ENCODE measurements at regions not wholly inside any gene's neighbourhood (a gene's known extent, or its start where the extent isn't known, plus 50 kb on each side); places are given as distances from the start of the nearest gene placed in this dataset.

DNA sequence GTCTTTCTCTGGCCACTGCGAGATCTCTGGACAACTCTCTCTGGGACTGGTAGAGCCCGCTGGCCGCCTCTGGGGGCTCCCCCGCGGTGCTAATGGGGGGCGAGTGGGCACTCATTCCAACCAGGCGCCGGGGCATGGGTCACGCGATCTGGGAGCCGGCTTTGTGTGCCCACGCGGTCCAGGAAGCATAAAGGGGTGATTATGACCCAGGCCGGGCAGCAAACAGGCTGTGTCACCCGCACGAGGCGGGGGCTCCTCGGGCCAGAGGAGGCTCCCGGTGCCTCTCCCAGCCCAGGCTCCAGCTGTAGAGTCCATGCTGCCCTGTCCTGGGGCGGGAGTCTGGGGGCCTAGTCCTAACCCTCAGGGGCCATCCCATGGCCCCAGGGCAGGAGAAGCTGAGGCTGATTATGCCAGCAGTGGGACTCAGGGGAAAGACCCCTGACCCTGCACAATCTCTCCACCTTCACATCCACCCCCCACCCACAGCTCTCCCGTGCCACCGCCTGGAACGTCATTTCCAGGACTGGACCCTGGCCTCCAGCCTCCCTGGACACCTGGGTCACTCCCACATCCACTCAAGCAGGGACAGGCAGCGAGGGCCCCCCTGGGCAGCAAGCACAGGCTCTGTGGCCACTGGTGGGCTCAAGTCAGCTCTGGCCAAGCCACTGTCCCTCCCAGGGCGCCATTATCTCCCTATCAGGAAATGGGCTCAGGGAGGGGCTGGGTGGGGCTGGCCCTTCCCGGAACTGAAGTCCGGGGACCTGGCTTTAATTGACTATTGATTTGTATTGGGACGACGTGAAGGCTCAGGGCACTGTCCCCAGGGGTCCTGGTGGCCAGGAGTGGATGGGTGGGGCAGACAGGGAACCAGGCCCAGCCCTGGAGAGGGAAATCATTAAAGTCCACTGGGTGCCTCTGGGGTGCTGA, 50.0 kb downstream of the PTPRS start:
- no peak overlapping the region for H3K27ac ChIP-seq
- TF ChIP-seq, protein P1, sequence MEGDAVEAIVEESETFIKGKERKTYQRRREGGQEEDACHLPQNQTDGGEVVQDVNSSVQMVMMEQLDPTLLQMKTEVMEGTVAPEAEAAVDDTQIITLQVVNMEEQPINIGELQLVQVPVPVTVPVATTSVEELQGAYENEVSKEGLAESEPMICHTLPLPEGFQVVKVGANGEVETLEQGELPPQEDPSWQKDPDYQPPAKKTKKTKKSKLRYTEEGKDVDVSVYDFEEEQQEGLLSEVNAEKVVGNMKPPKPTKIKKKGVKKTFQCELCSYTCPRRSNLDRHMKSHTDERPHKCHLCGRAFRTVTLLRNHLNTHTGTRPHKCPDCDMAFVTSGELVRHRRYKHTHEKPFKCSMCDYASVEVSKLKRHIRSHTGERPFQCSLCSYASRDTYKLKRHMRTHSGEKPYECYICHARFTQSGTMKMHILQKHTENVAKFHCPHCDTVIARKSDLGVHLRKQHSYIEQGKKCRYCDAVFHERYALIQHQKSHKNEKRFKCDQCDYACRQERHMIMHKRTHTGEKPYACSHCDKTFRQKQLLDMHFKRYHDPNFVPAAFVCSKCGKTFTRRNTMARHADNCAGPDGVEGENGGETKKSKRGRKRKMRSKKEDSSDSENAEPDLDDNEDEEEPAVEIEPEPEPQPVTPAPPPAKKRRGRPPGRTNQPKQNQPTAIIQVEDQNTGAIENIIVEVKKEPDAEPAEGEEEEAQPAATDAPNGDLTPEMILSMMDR (conservative IDR thresholded peaks at IDR 0.05): no peak

DNA sequence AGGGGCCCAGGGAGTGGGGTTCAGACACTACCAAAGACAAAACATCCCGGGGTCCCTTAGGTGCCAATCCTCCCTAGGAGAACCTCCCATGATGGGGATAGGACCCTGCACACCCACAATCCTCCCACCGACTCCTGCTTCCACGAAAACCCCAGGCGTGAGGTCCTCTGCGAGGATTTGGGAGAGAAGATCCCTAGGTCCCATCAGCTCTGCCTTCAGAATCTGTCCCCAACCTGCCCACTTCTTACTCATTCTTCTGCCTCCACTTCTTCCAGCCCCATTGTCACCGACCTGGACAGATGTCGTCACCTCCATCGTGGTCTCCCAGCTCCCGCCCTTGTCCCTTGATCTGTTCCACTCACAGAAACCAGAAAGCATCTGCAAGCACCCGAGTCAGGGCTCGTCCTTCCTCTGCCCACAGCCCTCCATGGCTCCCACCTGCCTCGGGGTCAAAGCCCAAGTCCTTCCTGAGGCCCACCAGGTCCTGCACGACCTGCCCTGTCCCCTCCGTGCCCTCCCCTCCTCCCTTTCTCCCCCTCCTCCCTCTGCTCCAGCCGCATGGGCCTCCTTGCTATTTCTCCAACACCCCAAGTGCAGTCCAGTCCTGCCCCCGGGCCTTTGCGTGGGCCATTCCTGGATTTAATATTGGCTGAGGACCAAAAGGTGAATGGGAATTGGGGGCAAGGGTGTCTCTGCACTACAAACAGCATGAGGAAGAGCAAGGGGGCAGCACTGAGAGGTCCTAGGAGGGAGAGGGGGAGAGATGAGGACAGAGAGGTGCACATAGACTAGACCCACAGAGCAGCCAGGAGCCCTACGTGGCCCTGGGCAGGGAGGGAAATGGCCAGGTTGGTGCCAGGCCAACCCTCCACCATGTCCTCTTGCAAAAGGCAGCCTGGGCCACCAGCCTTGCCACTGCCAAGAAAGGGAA, 51.3 kb downstream of the PTPRS start:
- H3K27ac ChIP-seq: no peak overlapping the region
- TF ChIP-seq, protein P1 (conservative IDR thresholded peaks at IDR 0.05): no peak

DNA sequence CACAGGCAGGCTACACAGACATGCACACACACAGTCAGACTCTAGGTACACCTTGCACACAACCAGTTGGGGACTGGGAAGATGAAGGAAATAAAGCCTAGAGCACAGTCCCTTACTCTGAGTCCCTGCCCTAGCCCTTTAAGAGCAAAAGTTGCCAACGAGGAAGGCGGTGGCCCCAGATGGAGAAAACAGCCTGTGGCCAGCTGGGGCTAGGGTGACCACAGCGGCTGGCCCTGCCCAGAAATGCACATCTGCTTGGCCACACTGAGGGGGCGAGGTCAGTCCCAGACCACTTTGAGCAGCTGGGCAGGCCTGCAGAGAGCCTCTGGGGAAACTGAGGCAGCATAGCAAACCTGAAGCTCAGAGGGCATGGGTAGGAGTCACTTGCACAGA, 52.3 kb downstream of the PTPRS start:
- H3K27ac ChIP-seq: no peak overlapping the region
- TF ChIP-seq, protein P1 (conservative IDR thresholded peaks at IDR 0.05): no peak

DNA sequence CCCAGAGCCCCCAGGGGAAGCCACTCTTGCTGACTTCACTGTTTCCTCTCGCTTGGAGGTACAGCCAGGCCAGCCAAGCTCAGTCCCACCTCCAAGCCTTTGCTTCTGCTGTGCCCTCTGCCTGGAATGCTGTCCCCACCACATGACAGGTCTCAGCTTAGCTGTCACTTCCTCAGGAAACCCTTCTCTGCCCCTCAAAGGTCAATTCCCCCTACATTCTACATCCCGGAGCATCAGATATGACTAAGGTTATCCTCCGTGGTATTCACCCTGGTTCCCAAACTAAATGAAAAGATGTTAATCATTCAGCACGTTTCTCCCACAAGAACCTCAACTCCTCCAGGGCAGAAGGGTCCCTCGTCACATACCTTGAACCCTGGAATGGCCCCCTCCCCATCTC, 53.5 kb downstream of the PTPRS start:
- H3K27ac ChIP-seq: no peak overlapping the region
- TF ChIP-seq, protein P1 (conservative IDR thresholded peaks at IDR 0.05): no peak

DNA sequence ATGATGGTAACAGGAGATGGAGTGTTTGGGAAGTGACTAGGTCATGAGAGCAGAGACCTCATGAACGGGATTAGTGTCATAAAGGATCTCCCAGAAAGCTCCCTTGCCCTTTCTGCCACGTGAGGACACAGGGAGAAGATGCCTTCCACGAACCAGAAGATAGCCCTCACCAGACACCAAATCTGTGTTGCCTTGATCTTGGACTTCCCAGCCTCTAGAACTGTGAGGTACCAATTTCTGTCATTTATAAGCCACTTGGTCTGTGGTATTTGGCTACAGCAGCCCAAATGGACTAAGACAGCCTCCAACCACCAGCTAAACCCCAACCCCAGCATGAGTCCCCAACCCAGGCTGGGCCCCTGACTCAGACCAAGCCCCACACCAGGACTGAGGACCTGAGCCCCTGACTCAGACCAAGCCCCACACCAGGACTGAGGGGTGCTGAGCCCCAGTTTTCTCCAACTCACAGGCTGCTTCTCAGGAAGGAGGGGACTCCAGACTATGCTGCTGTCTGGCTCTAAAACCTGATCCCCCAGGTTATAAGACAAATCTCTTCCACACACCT, 54.1 kb downstream of the PTPRS start:
- no peak overlapping the region for H3K27ac ChIP-seq
- TF ChIP-seq, protein P1 (conservative IDR thresholded peaks at IDR 0.05): no peak

DNA sequence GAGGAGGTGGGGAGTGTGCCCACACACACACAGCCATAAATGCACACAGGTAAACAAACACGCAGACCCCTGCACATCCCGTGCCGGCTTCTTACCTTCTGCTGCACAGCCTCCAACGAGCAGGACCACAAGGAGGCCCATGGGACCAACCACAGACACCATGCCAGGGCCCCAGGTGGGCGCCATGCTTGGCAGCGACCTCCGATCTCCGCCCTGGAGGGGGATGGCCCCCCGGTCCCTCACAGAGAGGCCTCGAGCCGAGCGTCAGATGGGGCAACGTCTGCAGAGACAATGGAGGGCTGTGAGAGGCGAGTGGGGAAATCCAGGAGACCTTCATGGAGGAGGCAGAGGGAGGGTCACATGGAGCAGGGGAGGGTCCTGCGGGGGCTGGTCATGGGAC, 54.7 kb downstream of the PTPRS start:
- TF ChIP-seq, protein P1 (conservative IDR thresholded peaks at IDR 0.05): no peak
- H3K27ac ChIP-seq: no peak overlapping the region

DNA sequence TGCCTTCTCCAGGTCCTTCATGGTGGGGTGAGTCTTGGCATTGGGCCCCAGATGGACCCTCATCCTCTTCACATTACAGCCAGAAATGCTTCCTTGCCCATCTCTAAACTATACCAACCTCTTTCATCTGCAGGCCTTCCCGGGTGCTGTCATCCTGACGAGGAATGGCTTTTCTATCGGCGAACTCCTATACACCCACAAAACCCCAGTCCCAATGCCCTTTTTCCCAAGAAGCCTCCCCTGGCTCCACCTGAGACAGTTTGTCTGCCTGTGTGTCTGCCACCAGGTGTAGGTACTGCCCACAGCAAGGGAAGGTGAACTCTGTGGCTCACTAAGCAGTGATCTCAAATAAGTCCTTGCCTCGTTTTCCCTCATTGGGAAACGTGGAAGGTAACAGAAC, 55.3 kb downstream of the PTPRS start:
- TF ChIP-seq, protein P1 (conservative IDR thresholded peaks at IDR 0.05): no peak
- H3K27ac ChIP-seq: no peak overlapping the region

All from VCaP (cell line).